IPS-NIHi7 (cell line): ENCODE measurements at regions not wholly inside any gene's neighbourhood (a gene's known extent, or its start where the extent isn't known, plus 50 kb on each side); places are given as distances from the start of the nearest gene placed in this dataset.

Experiments
- DNase-seq: peaks from one replicate; pipeline ENCODE4 v3.0.0; 2012; ENCODE audit warnings: mixed read lengths; ENCODE audit errors: extremely low spot score

DNA sequence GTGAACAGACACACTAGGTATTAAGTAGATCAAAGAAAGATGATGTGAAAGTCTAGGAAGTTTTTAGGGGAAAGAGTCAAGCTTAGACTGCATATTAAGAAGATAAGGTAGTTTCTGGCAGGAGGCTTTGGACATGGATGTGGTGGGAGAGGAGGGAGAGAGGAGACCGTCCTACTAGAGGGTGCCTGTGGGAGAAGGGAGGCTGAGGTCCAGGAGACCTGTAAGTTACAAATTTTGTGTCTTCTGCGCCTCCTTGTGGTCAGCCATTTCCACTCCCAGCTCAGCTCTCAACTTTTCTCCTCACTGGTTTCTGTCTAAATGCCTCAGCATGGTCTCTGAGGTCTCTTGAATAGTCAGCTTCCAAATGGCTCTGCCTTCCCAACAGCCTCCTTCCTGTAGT lies 193.5 kb downstream of the UNC5CL start:
- DNase-seq = peak; percentile 79

DNA sequence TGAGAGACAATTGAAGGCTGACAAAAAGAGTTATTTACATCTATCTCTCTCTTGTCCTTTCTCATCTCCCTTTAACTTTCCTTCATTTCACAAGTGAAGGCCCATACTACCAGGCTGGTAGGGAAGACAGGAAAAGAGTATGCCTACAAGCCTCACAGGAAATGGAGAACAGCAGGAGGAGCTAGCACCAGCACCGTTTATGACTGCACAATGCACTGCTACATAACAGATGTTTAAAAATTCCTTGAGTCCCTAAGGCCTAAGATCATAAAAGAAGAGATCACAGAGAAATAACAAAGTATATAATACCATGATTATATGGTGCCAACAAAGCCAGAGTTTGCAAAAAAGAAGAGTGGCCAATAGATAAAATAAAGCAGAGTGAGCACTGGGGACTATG lies 194.8 kb downstream of the UNC5CL start:
- no peak for DNase-seq

DNA sequence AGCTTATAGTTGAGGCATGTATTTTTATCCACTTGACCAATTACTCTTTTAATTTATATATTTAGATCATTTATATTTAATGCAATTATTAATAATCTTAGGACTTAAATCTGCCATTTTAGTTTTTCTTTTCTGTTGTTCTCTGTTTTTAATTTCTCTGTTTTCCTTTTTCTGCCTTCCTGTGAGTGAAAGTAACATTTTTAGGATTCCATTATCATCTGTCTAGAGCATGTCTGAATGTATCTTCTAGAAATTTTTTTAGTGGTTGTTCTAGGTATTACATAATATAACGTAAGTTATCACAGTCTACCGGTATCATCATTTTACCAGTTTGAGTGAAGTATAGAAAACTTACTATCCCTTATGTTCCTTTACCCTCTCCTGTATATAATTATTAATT lies 197.3 kb downstream of the UNC5CL start:
- DNase-seq = no peak

DNA sequence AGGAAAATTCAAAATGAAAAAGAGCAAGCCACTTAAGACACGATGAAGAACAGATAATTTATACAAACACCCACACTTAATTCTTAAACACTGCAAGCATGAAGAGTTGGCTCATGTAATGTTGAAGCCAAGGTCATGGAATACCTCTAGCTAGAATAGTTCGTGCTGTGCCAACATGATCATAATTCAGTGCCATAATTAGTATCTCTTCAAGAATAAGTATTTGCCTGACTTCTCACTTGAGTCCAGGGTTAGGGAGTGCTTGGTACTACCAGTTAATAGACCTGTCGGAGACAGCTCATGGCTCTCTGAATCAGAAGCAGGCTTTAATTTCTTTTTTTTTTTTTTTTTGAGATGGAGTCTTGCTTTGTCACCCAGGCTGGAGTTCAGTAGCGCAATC lies 206.3 kb downstream of the UNC5CL start:
- no peak for DNase-seq

- no peak for DNase-seq
Measured at GRCh38 chr6:40831381-40831780, 207.6 kb downstream of the UNC5CL start.

DNA sequence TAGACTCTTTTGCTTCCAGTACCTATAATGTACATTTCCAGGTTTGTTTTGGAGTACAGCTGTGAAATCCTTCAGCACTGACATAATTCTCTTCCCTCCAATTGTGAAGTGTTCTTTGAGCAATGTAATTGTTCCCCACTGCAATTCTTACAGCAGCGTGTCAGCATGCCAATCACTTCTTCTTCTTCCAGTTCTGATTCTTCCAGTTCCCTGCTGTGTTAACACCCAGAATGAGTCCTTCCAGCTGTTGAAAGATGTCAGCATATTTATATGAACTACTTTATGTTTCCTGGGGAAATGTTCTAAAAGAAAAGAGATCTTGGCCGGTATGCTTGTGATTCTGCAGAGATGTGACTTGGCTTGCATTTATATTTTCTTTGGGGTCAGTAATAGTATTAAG lies 213.9 kb downstream of the UNC5CL start:
- no peak for DNase-seq

- peak; percentile 83 for DNase-seq
Measured at GRCh38 chr6:40823917-40824891, 214.8 kb downstream of the UNC5CL start.

DNA sequence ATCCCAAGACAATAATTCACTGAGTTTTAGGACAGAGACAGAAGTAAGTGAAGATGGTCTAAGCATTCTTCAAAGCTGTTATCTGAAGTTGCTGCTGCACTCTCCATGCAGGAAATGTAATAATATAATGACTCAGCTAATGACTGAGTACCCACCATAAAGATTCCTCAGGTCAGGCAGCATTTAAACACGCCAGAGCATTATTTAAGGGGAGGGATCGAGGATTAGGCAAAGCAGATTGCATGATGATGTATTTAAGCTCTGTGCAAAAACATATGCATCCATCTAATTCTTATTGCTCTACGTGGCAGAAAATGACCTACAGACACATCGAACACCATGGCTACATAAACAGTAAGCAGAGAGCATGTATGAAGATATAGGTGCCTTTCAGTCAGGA lies 216.4 kb downstream of the UNC5CL start:
- DNase-seq = no peak

- DNase-seq = no peak
Measured at GRCh38 chr6:40819182-40819834, 219.7 kb downstream of the UNC5CL start.

GRCh38 chr6:40817369-40817768 lies 221.7 kb downstream of the UNC5CL start:
- DNase-seq = no peak

- no peak for DNase-seq
Measured at GRCh38 chr6:40816601-40817000, 222.4 kb downstream of the UNC5CL start.

- no peak for DNase-seq
Measured at GRCh38 chr6:40815731-40816130, 223.3 kb downstream of the UNC5CL start.

DNA sequence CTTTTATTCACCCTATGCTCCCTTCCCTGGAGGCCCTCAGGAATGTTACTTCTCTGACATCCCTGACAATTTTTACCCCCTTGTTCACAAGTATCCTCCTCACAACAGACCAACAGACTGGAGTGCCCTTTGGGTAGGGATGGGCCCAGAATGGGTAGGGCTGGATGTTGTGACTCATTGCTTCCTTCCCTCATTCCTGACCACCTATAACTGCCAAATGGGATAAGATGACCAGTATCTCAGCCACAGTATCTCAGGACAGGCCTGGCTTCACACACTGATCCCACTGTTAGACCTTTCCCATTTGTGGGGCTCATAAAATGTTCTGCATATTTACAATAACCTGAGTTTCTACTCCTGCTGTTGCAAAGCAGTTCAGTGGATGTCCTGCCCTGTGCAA lies 223.0 kb upstream of the LRFN2 start:
- no peak for DNase-seq

- DNase-seq = no peak
Measured at GRCh38 chr6:40809627-40810026, 222.5 kb upstream of the LRFN2 start.

GRCh38 chr6:40807484-40807883 lies 220.3 kb upstream of the LRFN2 start:
- no peak for DNase-seq

- DNase-seq = no peak
Measured at GRCh38 chr6:40806256-40806864, 219.2 kb upstream of the LRFN2 start.

GRCh38 chr6:40805336-40805735 lies 218.2 kb upstream of the LRFN2 start:
- DNase-seq = no peak

GRCh38 chr6:40804905-40805304 lies 217.7 kb upstream of the LRFN2 start:
- DNase-seq = peak; percentile 39

GRCh38 chr6:40803897-40804702 lies 216.9 kb upstream of the LRFN2 start:
- no peak for DNase-seq

- DNase-seq = no peak
Measured at GRCh38 chr6:40802481-40802880, 215.3 kb upstream of the LRFN2 start.

DNA sequence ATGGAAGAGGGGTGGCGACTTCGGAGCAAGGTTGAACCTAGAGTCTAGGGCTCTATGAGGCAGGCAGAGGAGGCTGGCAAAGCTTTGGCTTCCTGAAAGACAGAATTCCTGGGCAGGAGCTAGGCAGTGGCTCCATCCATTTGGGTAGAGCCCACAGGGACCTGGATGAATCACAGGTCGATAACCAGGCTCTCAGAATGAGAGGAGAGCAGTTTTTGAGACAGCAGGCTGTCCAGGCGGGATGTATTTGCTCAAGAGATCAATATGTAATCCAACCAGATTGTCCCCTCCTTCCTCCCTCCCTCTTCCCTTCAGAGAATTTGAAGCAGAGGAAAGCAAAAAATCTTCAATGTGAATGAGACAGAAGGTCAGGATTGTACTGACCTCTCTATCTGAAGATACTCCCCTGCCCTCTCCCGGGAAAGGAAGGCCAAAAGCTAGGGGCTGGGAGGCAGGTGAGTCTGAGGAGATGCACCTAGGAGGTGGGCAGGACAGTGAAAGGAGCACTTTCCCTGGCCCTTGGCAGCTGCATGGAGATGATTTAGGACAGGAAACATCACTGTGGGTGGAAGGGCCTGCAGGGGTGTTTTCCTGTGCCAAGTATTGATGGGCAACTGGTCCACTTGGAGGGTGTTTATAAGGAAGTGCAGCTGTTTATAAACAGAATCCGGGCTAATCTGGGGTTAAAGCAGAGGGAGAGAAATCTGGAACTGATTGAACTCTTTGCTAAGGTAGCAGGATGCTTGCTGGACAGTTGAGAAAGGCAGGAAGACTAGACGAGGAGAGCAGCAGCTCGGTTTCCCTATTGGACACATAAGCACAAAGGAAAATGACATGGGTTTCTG lies 212.4 kb upstream of the LRFN2 start:
- no peak for DNase-seq
